ENCODE measurements at regions not wholly inside any gene's neighbourhood (a gene's known extent, or its start where the extent isn't known, plus 50 kb on each side); places are given as distances from the start of the nearest gene placed in this dataset.

- no peak overlapping the region for H3K27ac ChIP-seq
- TF ChIP-seq ZFX (IDR thresholded peaks at IDR 0.05), result no peak
- no peak for TF ChIP-seq CTCF (conservative IDR thresholded peaks at IDR 0.05)
These were observed 105.5 kb upstream of the SFSWAP start for GRCh38 chr12:131605304-131605829.

GRCh38 chr12:131606218-131606901 is 104.5 kb upstream of the SFSWAP start:
- no peak for TF ChIP-seq CTCF (conservative IDR thresholded peaks at IDR 0.05)
- no peak for TF ChIP-seq ZFX (IDR thresholded peaks at IDR 0.05)
- no peak overlapping the region for H3K27ac ChIP-seq

GRCh38 chr12:131607658-131608447 is 103.0 kb upstream of the SFSWAP start:
- no peak overlapping the region for H3K27ac ChIP-seq
- TF ChIP-seq CTCF (conservative IDR thresholded peaks at IDR 0.05) (no peak), ZFX (IDR thresholded peaks at IDR 0.05) (no peak)

- no peak overlapping the region for H3K27ac ChIP-seq
- peak; percentile 87 for TF ChIP-seq CTCF (conservative IDR thresholded peaks at IDR 0.05)
- no peak for TF ChIP-seq ZFX (IDR thresholded peaks at IDR 0.05)
These were observed 101.9 kb upstream of the SFSWAP start for GRCh38 chr12:131608740-131609690.

- TF ChIP-seq ZFX (IDR thresholded peaks at IDR 0.05), result no peak
- no peak for TF ChIP-seq CTCF (conservative IDR thresholded peaks at IDR 0.05)
- H3K27ac ChIP-seq, result no peak overlapping the region
These were observed 101.1 kb upstream of the SFSWAP start for GRCh38 chr12:131609762-131610161.

GRCh38 chr12:131610181-131610580 is 100.7 kb upstream of the SFSWAP start:
- no peak for TF ChIP-seq CTCF (conservative IDR thresholded peaks at IDR 0.05)
- no peak for TF ChIP-seq ZFX (IDR thresholded peaks at IDR 0.05)
- no peak overlapping the region for H3K27ac ChIP-seq
